ENCODE measurements at regions not wholly inside any gene's neighbourhood (a gene's known extent, or its start where the extent isn't known, plus 50 kb on each side); places are given as distances from the start of the nearest gene placed in this dataset.

DNA sequence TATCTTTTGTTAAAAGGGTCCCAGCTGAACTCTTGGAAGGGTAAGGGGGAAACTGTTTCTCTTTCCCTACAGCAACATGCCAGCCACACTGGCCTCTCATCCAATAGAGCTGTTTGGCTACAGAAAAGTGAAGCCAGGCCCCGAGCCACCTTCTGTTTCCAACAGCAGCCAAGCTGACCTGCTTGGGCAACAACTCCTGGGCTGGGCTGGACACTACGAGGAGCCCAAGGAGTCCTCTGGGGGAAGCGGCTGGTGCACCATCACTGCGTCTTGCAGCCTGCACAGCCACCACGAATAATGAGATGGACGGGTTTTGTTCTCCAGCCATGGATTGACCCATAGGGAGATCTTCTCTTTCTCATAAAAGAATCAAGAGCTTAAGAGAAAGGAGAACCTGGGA, 624.9 kb downstream of the NPHP4 start:
- DNase-seq: no peak

DNA sequence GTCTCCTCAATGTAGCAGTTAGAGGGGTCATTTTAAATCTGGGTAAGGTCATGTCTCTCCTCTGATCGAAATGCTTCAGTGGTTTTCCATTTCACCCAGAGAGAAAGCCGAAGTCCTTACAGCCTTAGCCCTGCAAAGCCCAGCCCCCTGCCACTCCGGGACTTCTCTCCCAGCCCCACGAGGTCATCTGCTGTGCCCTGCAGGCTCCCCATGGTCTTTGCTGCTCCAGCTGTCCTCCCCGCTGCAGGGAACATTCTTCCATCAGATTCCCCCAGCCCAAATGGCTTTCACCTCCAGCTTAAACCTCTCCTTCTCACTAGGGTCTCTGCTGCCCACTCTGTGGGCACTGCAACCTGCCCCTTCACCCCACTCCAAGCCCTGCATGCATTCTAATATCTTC, 626.5 kb downstream of the NPHP4 start:
- no peak for ATAC-seq
- H3K27ac Mint-ChIP-seq: no peak overlapping the region
- no peak for DNase-seq
- ChIA-PET POLR2A (interaction anchor here (1.0 kb wide), 1 partner anchor 45 kb away, joined by 3 read pairs; no protein-coding TSS in a partner anchor), CTCF (no interaction called here)
- TF ChIP-seq, protein P1, sequence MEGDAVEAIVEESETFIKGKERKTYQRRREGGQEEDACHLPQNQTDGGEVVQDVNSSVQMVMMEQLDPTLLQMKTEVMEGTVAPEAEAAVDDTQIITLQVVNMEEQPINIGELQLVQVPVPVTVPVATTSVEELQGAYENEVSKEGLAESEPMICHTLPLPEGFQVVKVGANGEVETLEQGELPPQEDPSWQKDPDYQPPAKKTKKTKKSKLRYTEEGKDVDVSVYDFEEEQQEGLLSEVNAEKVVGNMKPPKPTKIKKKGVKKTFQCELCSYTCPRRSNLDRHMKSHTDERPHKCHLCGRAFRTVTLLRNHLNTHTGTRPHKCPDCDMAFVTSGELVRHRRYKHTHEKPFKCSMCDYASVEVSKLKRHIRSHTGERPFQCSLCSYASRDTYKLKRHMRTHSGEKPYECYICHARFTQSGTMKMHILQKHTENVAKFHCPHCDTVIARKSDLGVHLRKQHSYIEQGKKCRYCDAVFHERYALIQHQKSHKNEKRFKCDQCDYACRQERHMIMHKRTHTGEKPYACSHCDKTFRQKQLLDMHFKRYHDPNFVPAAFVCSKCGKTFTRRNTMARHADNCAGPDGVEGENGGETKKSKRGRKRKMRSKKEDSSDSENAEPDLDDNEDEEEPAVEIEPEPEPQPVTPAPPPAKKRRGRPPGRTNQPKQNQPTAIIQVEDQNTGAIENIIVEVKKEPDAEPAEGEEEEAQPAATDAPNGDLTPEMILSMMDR (IDR thresholded peaks at IDR 0.05): no peak
- no peaks in the 10 kb centered on the region for H3K27me3 Mint-ChIP-seq
- intact Hi-C loops (cut with micrococcal nuclease): no loop called here
- H3K4me3 Mint-ChIP-seq: no peak overlapping the region
- H3K9me3 Mint-ChIP-seq: no peaks in the 10 kb centered on the region
- H3K36me3 Mint-ChIP-seq (ENCODE audit: low read depth): no peaks in the 10 kb centered on the region
- peaks cover 10% of the 10 kb centered on the region for H3K4me1 Mint-ChIP-seq (ENCODE audit: low read depth)

More for the DNA sequence above, 624.9 kb downstream of the NPHP4 start:
- ATAC-seq: no peak
- ChIA-PET POLR2A (no interaction called here), CTCF (no interaction called here)
- intact Hi-C loops (cut with micrococcal nuclease): no loop called here
- Mint-ChIP-seq H3K36me3 (ENCODE audit: low read depth) (no peaks in the 10 kb centered on the region), H3K4me3 (no peak overlapping the region), H3K4me1 (ENCODE audit: low read depth) (peaks cover 16% of the 10 kb centered on the region), H3K27ac (no peak overlapping the region), H3K27me3 (no peaks in the 10 kb centered on the region), H3K9me3 (no peaks in the 10 kb centered on the region)
- TF ChIP-seq, protein P1 (IDR thresholded peaks at IDR 0.05): no peak

DNA sequence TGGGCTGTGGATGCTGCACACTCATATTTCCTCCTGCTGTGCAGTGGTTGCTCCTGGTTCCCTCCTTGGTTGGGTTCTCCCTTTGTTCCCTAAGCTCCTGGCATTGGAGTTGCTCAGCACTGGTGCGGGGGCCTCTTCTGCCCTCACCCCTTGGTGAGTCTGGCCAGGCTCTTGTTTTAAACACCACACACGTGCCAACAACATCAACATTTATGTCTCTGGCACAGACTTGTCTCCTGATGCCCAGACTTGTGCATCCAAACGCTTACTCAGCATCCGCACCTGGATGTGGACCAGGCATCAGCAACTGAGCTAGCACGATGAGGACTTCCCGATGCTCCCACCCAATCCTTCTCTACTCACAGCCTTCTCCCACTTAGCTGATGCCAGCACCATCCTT, 627.6 kb downstream of the NPHP4 start:
- Mint-ChIP-seq H3K9me3 (peaks cover 2% of the 10 kb centered on the region), H3K27ac (no peak overlapping the region), H3K4me3 (no peak overlapping the region), H3K36me3 (ENCODE audit: low read depth) (no peaks in the 10 kb centered on the region), H3K4me1 (ENCODE audit: low read depth) (no peaks in the 10 kb centered on the region), H3K27me3 (no peaks in the 10 kb centered on the region)
- no peak for DNase-seq
- intact Hi-C loops (cut with micrococcal nuclease): no loop called here
- ChIA-PET CTCF (no interaction called here), POLR2A (no interaction called here)
- TF ChIP-seq, protein P1 (IDR thresholded peaks at IDR 0.05): no peak
- no peak for ATAC-seq

DNA sequence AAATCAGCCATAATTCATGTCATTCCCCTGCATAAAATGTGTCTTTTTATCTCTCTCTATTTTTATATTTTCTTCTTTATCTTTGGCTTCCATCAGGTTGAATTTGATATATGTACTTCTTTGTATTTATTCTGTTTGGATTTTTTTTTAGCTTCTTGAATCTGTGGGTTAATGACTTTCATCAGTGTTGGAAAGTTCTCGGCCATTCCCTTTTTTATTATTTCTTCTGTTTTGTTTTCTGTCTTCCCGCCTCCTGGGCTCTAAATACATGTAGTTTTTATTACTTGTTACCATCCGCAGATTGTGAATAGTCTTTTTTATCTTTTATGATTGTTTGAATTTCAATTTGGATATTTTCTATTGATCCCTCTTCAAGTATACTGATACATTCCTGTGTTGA, 637.5 kb downstream of the NPHP4 start:
- CTCF ChIA-PET: no interaction called here
- TF ChIP-seq, protein P1 (IDR thresholded peaks at IDR 0.05): no peak
- H3K27me3 Mint-ChIP-seq: no peaks in the 10 kb centered on the region
- peaks cover 1% of the 10 kb centered on the region for H3K36me3 Mint-ChIP-seq (ENCODE audit: low read depth)
- no peak for ATAC-seq
- H3K4me3 Mint-ChIP-seq: no peak overlapping the region
- intact Hi-C loops (cut with micrococcal nuclease): no loop called here
- no peak overlapping the region for H3K27ac Mint-ChIP-seq
- peaks cover under 1% of the 10 kb centered on the region for H3K4me1 Mint-ChIP-seq (ENCODE audit: low read depth)
- POLR2A ChIA-PET: no interaction called here
- peaks cover 16% of the 10 kb centered on the region for H3K9me3 Mint-ChIP-seq
- no peak for DNase-seq

DNA sequence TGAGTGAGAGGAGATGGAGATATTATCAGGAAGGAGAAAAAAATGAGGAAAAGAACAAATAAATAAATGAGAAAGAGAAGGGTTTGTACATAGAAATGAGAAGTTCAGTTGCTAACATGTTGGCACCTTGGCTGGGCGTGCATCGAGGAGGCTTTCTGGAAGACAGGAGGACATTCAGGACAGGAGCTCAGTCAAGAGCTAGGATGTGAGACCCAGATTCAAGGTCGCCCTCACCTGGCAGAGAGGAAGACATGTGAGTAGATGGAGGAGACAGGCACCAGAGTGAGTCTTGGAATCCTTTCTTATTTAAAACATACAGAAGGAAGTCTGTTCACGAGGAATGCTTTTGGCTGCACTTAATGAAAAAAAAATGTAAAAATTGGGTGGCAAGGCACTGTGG, 640.9 kb downstream of the NPHP4 start:
- CTCF ChIA-PET: no interaction called here
- H3K36me3 Mint-ChIP-seq (ENCODE audit: low read depth): peaks cover 1% of the 10 kb centered on the region
- H3K27me3 Mint-ChIP-seq: no peaks in the 10 kb centered on the region
- no peak for ATAC-seq
- POLR2A ChIA-PET: interaction anchor here (1.0 kb wide), 1 partner anchor 10 kb away, joined by 3 read pairs; no protein-coding TSS in a partner anchor
- H3K9me3 Mint-ChIP-seq: peaks cover 7% of the 10 kb centered on the region
- intact Hi-C loops (cut with micrococcal nuclease): no loop called here
- H3K27ac Mint-ChIP-seq: no peak overlapping the region
- no peak for DNase-seq
- no peak overlapping the region for H3K4me3 Mint-ChIP-seq
- TF ChIP-seq, protein P1 (IDR thresholded peaks at IDR 0.05): no peak
- H3K4me1 Mint-ChIP-seq (ENCODE audit: low read depth): peaks cover 5% of the 10 kb centered on the region

Measured in activated CD8-positive, alpha-beta T cell treated with anti-CD3 and anti-CD28 coated beads for 36 hours (primary cell).